ENCODE measurements at regions not wholly inside any gene's neighbourhood (a gene's known extent, or its start where the extent isn't known, plus 50 kb on each side); places are given as distances from the start of the nearest gene placed in this dataset.

GRCh38 chr16:51705142-51705541 lies 554.1 kb upstream of the SALL1 start:
- peaks cover 5% of the 10 kb centered on the region for H3K36me3 Mint-ChIP-seq (ENCODE audit: low read depth)
- no peak overlapping the region for H3K4me3 Mint-ChIP-seq

GRCh38 chr16:51701025-51701424 lies 550.0 kb upstream of the SALL1 start:
- Mint-ChIP-seq H3K9me3 (peaks cover 12% of the 10 kb centered on the region), H3K4me3 (no peak overlapping the region), H3K36me3 (ENCODE audit: low read depth) (peaks cover 5% of the 10 kb centered on the region), H3K27ac (no peak overlapping the region), H3K27me3 (ENCODE audit: insufficient read depth) (no peaks in the 10 kb centered on the region), H3K4me1 (ENCODE audit: low read depth) (no peaks in the 10 kb centered on the region; the same call in 1 of the 2 replicates)
- no peak for TF ChIP-seq CTCF (IDR thresholded peaks at IDR 0.05)
- DNase-seq = no peak

More at GRCh38 chr16:51705142-51705541, 554.1 kb upstream of the SALL1 start:
- Mint-ChIP-seq H3K4me1 (ENCODE audit: low read depth) (no peaks in the 10 kb centered on the region), H3K27me3 (ENCODE audit: insufficient read depth) (peaks cover 6% of the 10 kb centered on the region; the same call in 1 of the 2 replicates), H3K9me3 (peaks cover 12% of the 10 kb centered on the region), H3K27ac (no peak overlapping the region)
- no peak for TF ChIP-seq CTCF (IDR thresholded peaks at IDR 0.05)
- DNase-seq = no peak

DNA sequence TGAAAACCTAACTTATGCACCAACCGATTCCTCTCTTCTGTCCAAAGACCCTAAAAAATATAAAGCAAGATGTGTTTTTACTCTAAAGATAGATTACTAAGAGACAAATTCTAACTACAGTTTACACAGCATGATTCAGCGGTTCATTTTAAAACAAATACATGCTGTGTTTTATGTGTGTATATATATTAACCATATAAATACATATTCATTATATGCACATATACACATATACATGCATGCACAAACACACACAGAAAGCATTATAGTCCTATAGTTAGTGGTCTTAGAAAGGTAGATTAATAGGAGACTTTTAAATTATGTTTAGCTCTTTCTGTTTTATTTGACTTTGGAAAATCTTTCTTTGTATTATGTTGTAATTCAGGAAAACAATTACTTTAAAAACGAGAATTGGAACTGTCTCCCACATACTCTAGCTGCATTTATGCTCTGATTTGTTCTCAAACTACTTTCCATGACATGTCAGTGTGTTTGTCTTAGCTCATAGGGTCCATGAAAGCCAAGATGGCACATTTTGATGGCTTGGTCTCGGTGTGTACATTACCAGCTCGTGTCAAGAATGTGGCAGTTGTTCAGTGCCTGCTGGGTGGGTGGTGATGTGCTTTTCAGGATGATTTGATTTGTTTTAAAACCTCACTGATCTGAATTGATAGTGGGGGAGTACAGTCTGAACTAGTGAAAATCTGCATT lies 548.8 kb upstream of the SALL1 start:
- H3K27ac Mint-ChIP-seq = no peak overlapping the region
- no peak for DNase-seq
- TF ChIP-seq CTCF (IDR thresholded peaks at IDR 0.05) = no peak
- no peaks in the 10 kb centered on the region for H3K27me3 Mint-ChIP-seq (ENCODE audit: insufficient read depth)
- H3K9me3 Mint-ChIP-seq = peaks cover 10% of the 10 kb centered on the region
- H3K36me3 Mint-ChIP-seq (ENCODE audit: low read depth) = peaks cover 5% of the 10 kb centered on the region
- no peak overlapping the region for H3K4me3 Mint-ChIP-seq
- H3K4me1 Mint-ChIP-seq (ENCODE audit: low read depth) = no peaks in the 10 kb centered on the region; the same call in 1 of the 2 replicates

GRCh38 chr16:51698647-51699046 lies 547.6 kb upstream of the SALL1 start:
- Mint-ChIP-seq H3K4me3 (no peak overlapping the region), H3K4me1 (ENCODE audit: low read depth) (no peaks in the 10 kb centered on the region; the same call in 1 of the 2 replicates), H3K27me3 (ENCODE audit: insufficient read depth) (no peaks in the 10 kb centered on the region), H3K36me3 (ENCODE audit: low read depth) (no peaks in the 10 kb centered on the region), H3K9me3 (peaks cover under 1% of the 10 kb centered on the region; the same call in 1 of the 2 replicates), H3K27ac (no peak overlapping the region)
- no peak for DNase-seq
- no peak for TF ChIP-seq CTCF (IDR thresholded peaks at IDR 0.05)

GRCh38 chr16:51697454-51697853 lies 546.4 kb upstream of the SALL1 start:
- H3K27me3 Mint-ChIP-seq (ENCODE audit: insufficient read depth) = no peaks in the 10 kb centered on the region
- H3K9me3 Mint-ChIP-seq = no peaks in the 10 kb centered on the region
- H3K4me1 Mint-ChIP-seq (ENCODE audit: low read depth) = no peaks in the 10 kb centered on the region; the same call in 1 of the 2 replicates
- no peak overlapping the region for H3K4me3 Mint-ChIP-seq
- H3K27ac Mint-ChIP-seq = no peak overlapping the region
- TF ChIP-seq CTCF (IDR thresholded peaks at IDR 0.05) = no peak
- no peak for DNase-seq
- no peaks in the 10 kb centered on the region for H3K36me3 Mint-ChIP-seq (ENCODE audit: low read depth)

All from HFFc6 (cell line).